ENCODE measurements at regions not wholly inside any gene's neighbourhood (a gene's known extent, or its start where the extent isn't known, plus 50 kb on each side); places are given as distances from the start of the nearest gene placed in this dataset.

DNA sequence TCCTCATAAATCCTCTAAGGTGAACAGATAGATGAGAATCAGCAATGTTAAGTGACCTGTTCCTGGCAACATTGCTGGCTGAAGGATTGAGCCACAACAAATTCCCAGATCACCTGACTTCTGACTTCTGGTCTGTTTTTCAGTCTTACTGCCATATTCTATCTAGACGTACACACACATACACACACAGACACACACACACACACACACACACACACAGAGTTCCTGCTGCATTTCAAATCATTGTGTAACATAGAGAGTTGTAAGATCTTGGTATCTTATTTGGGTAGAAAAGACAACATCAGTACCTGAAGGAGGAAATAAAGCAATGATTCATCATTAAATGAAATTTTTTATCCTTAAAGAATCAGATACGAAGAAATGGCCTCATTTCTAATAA lies 342.6 kb downstream of the MFSD1 start:
- H3K9me3 ChIP-seq, result no peaks in the 10 kb centered on the region
- no peaks in the 10 kb centered on the region for H3K36me3 ChIP-seq
- no peak overlapping the region for H3K4me3 ChIP-seq
- intact Hi-C loops (cut with DNase I), result no loop called here
- TF ChIP-seq, protein P1, sequence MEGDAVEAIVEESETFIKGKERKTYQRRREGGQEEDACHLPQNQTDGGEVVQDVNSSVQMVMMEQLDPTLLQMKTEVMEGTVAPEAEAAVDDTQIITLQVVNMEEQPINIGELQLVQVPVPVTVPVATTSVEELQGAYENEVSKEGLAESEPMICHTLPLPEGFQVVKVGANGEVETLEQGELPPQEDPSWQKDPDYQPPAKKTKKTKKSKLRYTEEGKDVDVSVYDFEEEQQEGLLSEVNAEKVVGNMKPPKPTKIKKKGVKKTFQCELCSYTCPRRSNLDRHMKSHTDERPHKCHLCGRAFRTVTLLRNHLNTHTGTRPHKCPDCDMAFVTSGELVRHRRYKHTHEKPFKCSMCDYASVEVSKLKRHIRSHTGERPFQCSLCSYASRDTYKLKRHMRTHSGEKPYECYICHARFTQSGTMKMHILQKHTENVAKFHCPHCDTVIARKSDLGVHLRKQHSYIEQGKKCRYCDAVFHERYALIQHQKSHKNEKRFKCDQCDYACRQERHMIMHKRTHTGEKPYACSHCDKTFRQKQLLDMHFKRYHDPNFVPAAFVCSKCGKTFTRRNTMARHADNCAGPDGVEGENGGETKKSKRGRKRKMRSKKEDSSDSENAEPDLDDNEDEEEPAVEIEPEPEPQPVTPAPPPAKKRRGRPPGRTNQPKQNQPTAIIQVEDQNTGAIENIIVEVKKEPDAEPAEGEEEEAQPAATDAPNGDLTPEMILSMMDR (IDR thresholded peaks at IDR 0.05), result no peak
- no peaks in the 10 kb centered on the region for H3K4me1 ChIP-seq
- H3K27me3 ChIP-seq, result no peaks in the 10 kb centered on the region
- DNase-seq (ENCODE audit: low spot score in 2 of 2), result no peak
- H3K27ac ChIP-seq, result no peak overlapping the region

DNA sequence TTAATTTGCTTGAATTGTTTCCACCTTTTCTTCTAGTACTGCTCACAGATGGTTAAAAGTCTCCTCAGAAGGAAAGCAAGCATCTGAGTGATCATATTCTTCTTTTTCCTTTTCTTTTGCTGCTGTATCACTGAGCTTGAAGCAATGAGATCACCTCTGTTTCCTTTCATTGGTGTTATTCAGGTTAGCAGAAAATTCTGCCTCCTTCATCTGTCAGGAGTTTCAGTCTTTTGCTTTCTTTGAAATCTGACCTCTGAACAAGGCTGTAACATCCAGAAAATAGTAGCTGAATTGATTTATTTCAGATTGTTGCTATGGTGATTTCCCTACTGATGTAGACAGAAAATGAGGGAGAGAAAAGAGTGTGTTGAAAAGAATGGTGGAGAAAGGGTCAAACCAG lies 343.0 kb downstream of the MFSD1 start:
- Histone ChIP-seq H3K9me3 (no peaks in the 10 kb centered on the region), H3K4me3 (no peak overlapping the region)

DNA sequence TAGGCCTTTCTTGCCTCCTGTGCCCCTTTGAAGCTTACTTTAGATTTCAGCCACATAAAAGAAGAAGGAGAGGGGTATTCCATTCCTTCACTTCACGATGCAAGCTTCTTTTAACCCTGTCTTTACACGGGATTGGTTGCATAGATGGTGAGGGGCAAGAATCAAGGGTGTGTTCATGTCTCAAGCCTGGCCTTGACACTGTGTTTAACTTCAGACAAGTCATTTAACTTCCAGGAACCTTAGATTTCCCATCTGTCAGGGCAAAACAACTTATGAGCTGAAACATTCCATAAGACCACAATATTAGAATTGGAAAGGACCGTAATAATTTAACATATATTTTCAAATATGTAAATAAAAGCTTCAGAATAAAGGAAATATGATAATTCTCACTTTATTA lies 344.5 kb downstream of the MFSD1 start:
- H3K4me3 ChIP-seq, result no peak overlapping the region
- H3K27ac ChIP-seq, result no peak overlapping the region
- no peak for DNase-seq (ENCODE audit: low spot score in 2 of 2)
- no peaks in the 10 kb centered on the region for H3K4me1 ChIP-seq
- TF ChIP-seq, protein P1 (IDR thresholded peaks at IDR 0.05), result no peak
- H3K36me3 ChIP-seq, result no peaks in the 10 kb centered on the region
- no peaks in the 10 kb centered on the region for H3K27me3 ChIP-seq
- H3K9me3 ChIP-seq, result no peaks in the 10 kb centered on the region
- intact Hi-C loops (cut with DNase I), result no loop called here

More for the DNA sequence above, 343.0 kb downstream of the MFSD1 start:
- TF ChIP-seq, protein P1 (IDR thresholded peaks at IDR 0.05), result no peak
- H3K4me1 ChIP-seq, result no peaks in the 10 kb centered on the region
- DNase-seq (ENCODE audit: low spot score in 2 of 2), result no peak
- H3K27ac ChIP-seq, result no peak overlapping the region
- intact Hi-C loops (cut with DNase I), result no loop called here
- no peaks in the 10 kb centered on the region for H3K27me3 ChIP-seq
- H3K36me3 ChIP-seq, result no peaks in the 10 kb centered on the region

DNA sequence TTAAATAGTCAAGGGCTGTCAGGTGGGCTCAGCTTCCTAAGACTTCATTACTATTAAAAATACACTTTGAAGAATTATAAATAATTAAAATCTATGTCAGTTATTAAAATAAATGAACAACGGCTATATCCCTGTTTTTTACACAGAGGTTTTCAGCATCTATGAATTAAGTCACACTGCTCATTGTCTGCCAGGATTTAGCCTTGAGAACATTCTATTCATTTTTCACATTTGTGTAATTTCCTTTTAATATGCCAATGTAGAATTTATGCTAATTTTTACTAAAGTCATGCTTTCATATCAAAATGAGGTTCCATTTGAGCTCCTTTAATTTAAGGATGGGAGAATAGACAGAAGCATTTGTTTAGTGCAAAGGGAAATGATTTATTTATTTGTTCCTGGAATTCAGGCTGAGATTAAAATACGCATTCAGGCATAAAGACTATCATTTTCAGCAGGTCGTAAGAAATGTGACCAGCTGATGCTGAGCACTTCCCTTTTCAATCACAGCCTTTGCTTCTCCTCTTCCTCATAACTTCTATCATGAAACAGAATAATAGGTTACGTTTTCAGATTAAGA lies 345.1 kb downstream of the MFSD1 start:
- H3K4me1 ChIP-seq, result no peaks in the 10 kb centered on the region
- no peak for DNase-seq (ENCODE audit: low spot score in 2 of 2)
- H3K4me3 ChIP-seq, result no peak overlapping the region
- no peaks in the 10 kb centered on the region for H3K27me3 ChIP-seq
- intact Hi-C loops (cut with DNase I), result no loop called here
- no peaks in the 10 kb centered on the region for H3K36me3 ChIP-seq
- H3K27ac ChIP-seq, result no peak overlapping the region
- H3K9me3 ChIP-seq, result no peaks in the 10 kb centered on the region
- TF ChIP-seq, protein P1 (IDR thresholded peaks at IDR 0.05), result no peak

DNA sequence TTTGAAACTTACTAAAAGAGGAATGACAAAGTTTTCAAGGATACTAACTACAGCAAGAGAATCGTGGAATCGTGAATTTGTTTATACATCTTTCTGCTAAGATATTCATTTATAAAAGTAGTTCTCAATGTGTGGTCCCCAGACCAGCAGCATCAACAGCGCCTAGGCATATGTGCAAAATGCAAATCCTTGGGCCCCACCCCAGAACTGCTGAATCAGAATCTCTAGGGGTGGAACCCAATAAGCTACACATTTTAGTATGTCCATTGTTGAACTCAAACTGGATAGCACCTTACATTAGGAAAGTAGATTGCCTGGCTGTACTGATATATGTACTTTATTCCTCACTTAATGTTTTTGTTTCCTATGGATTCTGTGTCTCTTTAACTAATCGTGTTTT lies 346.0 kb downstream of the MFSD1 start:
- Histone ChIP-seq H3K4me1 (no peaks in the 10 kb centered on the region), H3K27ac (no peak overlapping the region), H3K36me3 (no peaks in the 10 kb centered on the region), H3K27me3 (no peaks in the 10 kb centered on the region), H3K4me3 (no peak overlapping the region), H3K9me3 (no peaks in the 10 kb centered on the region)
- no peak for DNase-seq (ENCODE audit: low spot score in 2 of 2)
- TF ChIP-seq, protein P1 (IDR thresholded peaks at IDR 0.05), result no peak
- intact Hi-C loops (cut with DNase I), result no loop called here

DNA sequence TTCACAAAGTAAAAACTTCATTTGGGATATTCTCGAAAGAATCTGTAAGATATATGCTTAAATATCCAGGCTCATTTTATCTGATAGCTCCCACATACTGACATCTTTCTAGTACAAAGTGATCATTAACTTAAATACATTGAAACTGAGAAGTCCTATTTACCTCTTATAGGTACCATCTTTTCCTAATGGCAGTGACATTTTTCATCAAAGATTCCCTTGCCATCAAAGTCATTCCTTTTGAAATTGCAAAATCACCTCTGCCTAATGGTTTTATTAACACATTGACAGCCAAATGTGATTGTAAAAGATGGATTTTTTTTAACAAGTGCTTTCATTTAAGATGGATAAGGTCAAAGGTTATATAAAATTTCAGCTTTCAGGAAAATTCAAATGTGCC lies 346.6 kb downstream of the MFSD1 start:
- intact Hi-C loops (cut with DNase I), result no loop called here
- TF ChIP-seq, protein P1 (IDR thresholded peaks at IDR 0.05), result no peak
- Histone ChIP-seq H3K9me3 (no peaks in the 10 kb centered on the region), H3K27me3 (no peaks in the 10 kb centered on the region), H3K27ac (no peak overlapping the region), H3K36me3 (no peaks in the 10 kb centered on the region), H3K4me1 (no peaks in the 10 kb centered on the region), H3K4me3 (no peak overlapping the region)
- no peak for DNase-seq (ENCODE audit: low spot score in 2 of 2)
